Breast epithelium (tissue), 4 donors: ENCODE measurements at regions not wholly inside any gene's neighbourhood (a gene's known extent, or its start where the extent isn't known, plus 50 kb on each side); places are given as distances from the start of the nearest gene placed in this dataset.

Source experiments
- DNase-seq, 2 donors: peaks; one replicate each; pipeline ENCODE4 v3.0.0-alpha.2; 2019; ENCODE audit warnings: low spot score in 2 of 2
- H3K27ac ChIP-seq, 2 donors: fragments of 200-600 bp; sonication (generic) in 1 of 2; one replicate each; pipeline ENCODE4 v1.5.1; 2016 to 2019; ENCODE audit warnings: mild to moderate bottlenecking in 1 of 2
- H3K27me3 ChIP-seq, 2 donors: fragments of 200-600 bp; sonication (generic) in 1 of 2; one replicate each; pipeline versions ENCODE4 v1.5.1 to v1.6.0; 2017 to 2019; ENCODE audit warnings: control low read depth in 1 of 2, mild to moderate bottlenecking in 1 of 2
- H3K36me3 ChIP-seq: fragments of 200-600 bp; one replicate; pipeline ENCODE4 v1.5.1; 2019
- H3K4me1 ChIP-seq, 2 donors: fragments of 200-600 bp; sonication (generic); one replicate each; pipeline ENCODE4 v1.5.1; 2016 to 2019; ENCODE audit warnings: control low read depth in 1 of 2
- H3K4me3 ChIP-seq, 3 donors: fragments of 200-600 bp; sonication (generic); 1 replicate in 2 of 3; 2 replicates in 1 of 3; pipeline ENCODE4 v1.5.1; 2016 to 2019; ENCODE audit warnings: mild to moderate bottlenecking in 3 of 3, moderate library complexity in 2 of 3
- H3K9me3 ChIP-seq, 2 donors: fragments of 200-600 bp; sonication (generic) in 1 of 2; one replicate each; pipeline ENCODE4 v1.5.1; 2016 to 2019; ENCODE audit warnings: control low read depth in 1 of 2
- CTCF ChIP-seq, 3 donors: fragments of 450-650 bp; IDR thresholded peaks; one replicate each; pipeline ENCODE4 v1.5.1; 2016 to 2017; ENCODE audit warnings: antibody characterized with exemption in 3 of 3, mild to moderate bottlenecking in 3 of 3, moderate library complexity in 3 of 3
- POLR2A ChIP-seq: fragments of 450-650 bp; IDR thresholded peaks from one replicate; pipeline ENCODE4 v1.6.1; 2016; ENCODE audit warnings: antibody characterized with exemption, mild to moderate bottlenecking, moderate library complexity
- POLR2AphosphoS5 ChIP-seq, 3 donors: sonication (generic); formaldehyde crosslinking; IDR thresholded peaks; one replicate each; pipeline ENCODE4 v1.6.1; 2017; ENCODE audit warnings: antibody characterized with exemption in 3 of 3
- intact Hi-C: fragments of 100-400 bp; cut with DNase I; formaldehyde crosslinking; loops from one replicate; pipeline ENCODE4 v1.15.1; 2023; ENCODE audit warnings: low total_unique reads

- H3K9me3 ChIP-seq = no peaks in the 10 kb centered on the region
- DNase-seq = no peak
- H3K4me3 ChIP-seq = no peak overlapping the region
Measured at GRCh38 chr6:66336176-66336575, 629.1 kb upstream of the EYS start.

GRCh38 chr6:66328200-66328599, 621.2 kb upstream of the EYS start:
- no peaks in the 10 kb centered on the region for H3K27me3 ChIP-seq
- intact Hi-C loops = no loop called here
- H3K9me3 ChIP-seq = no peaks in the 10 kb centered on the region

More at GRCh38 chr6:66336176-66336575, 629.1 kb upstream of the EYS start:
- H3K36me3 ChIP-seq = no peaks in the 10 kb centered on the region
- intact Hi-C loops = no loop called here
- no peak overlapping the region for H3K27ac ChIP-seq
- no peaks in the 10 kb centered on the region for H3K27me3 ChIP-seq
- TF ChIP-seq POLR2AphosphoS5 (IDR thresholded peaks at IDR 0.05) = no peak
- no peak for TF ChIP-seq CTCF (IDR thresholded peaks at IDR 0.05)
- TF ChIP-seq POLR2A = no peak
- H3K4me1 ChIP-seq = no peaks in the 10 kb centered on the region

GRCh38 chr6:66326228-66326627, 619.2 kb upstream of the EYS start:
- no peak overlapping the region for H3K4me3 ChIP-seq
- H3K36me3 ChIP-seq = no peaks in the 10 kb centered on the region
- no peaks in the 10 kb centered on the region for H3K9me3 ChIP-seq
- no peak for TF ChIP-seq POLR2AphosphoS5 (IDR thresholded peaks at IDR 0.05)
- no peaks in the 10 kb centered on the region for H3K27me3 ChIP-seq
- no peaks in the 10 kb centered on the region for H3K4me1 ChIP-seq
- H3K27ac ChIP-seq = no peak overlapping the region
- intact Hi-C loops = no loop called here
- DNase-seq = no peak

More at GRCh38 chr6:66328200-66328599, 621.2 kb upstream of the EYS start:
- H3K36me3 ChIP-seq = no peaks in the 10 kb centered on the region
- H3K4me1 ChIP-seq = no peaks in the 10 kb centered on the region
- H3K4me3 ChIP-seq = no peak overlapping the region
- no peak for TF ChIP-seq POLR2AphosphoS5 (IDR thresholded peaks at IDR 0.05)
- TF ChIP-seq CTCF (IDR thresholded peaks at IDR 0.05) = no peak
- TF ChIP-seq POLR2A = no peak
- DNase-seq = no peak
- H3K27ac ChIP-seq = no peak overlapping the region

GRCh38 chr6:66321017-66321416, 614.0 kb upstream of the EYS start:
- no peaks in the 10 kb centered on the region for H3K36me3 ChIP-seq
- no peaks in the 10 kb centered on the region for H3K4me1 ChIP-seq
- intact Hi-C loops = no loop called here
- DNase-seq = no peak
- H3K9me3 ChIP-seq = no peaks in the 10 kb centered on the region
- TF ChIP-seq CTCF (IDR thresholded peaks at IDR 0.05) = no peak
- no peak for TF ChIP-seq POLR2AphosphoS5 (IDR thresholded peaks at IDR 0.05)
- no peak for TF ChIP-seq POLR2A
- H3K27me3 ChIP-seq = no peaks in the 10 kb centered on the region
- H3K4me3 ChIP-seq = no peak overlapping the region
- no peak overlapping the region for H3K27ac ChIP-seq

- intact Hi-C loops = no loop called here
Measured at GRCh38 chr6:66307490-66307889, 600.5 kb upstream of the EYS start.

More at GRCh38 chr6:66307490-66307889, 600.5 kb upstream of the EYS start:
- Histone ChIP-seq H3K36me3 (no peaks in the 10 kb centered on the region), H3K27me3 (no peaks in the 10 kb centered on the region), H3K9me3 (peaks cover 10 to 32% of the 10 kb centered on the region in 2 donors), H3K27ac (no peak overlapping the region), H3K4me3 (no peak overlapping the region), H3K4me1 (no peaks in the 10 kb centered on the region)
- DNase-seq = no peak
- TF ChIP-seq POLR2AphosphoS5 (IDR thresholded peaks at IDR 0.05) (no peak), POLR2A (no peak), CTCF (IDR thresholded peaks at IDR 0.05) (no peak)
